ENCODE measurements at regions not wholly inside any gene's neighbourhood (a gene's known extent, or its start where the extent isn't known, plus 50 kb on each side); places are given as distances from the start of the nearest gene placed in this dataset. TPM values are rescaled to one million over a fixed set of nuclear protein-coding genes. Genes with fewer than 3 reads are reported as not detected.
"Not testable (repeated sequence)": the region's sequence is repeated elsewhere in the genome, so short reads cannot be mapped to it uniquely, and the experiment has no call there.

- not testable (repeated sequence) for H2BK15ac ChIP-seq (ENCODE audit: low read depth, poor library complexity, severe bottlenecking); H2AK5ac ChIP-seq (ENCODE audit: low read length, severe bottlenecking); H3K4me3 ChIP-seq (ENCODE audit: insufficient read depth in 1 of 2, low read depth in 1 of 2, low read length in 2 of 2); H3K27ac ChIP-seq (ENCODE audit: low read length, poor library complexity, severe bottlenecking); H3K9ac ChIP-seq (ENCODE audit: low read length); H3K4me2 ChIP-seq (ENCODE audit: low read length, poor library complexity, severe bottlenecking); H3K27me3 ChIP-seq (ENCODE audit: control insufficient read depth in 1 of 2, insufficient read depth in 1 of 2, low read length in 2 of 2); H3K23ac ChIP-seq (ENCODE audit: low read length in 2 of 2); H2BK120ac ChIP-seq (ENCODE audit: low read depth, low read length); H3K4ac ChIP-seq (ENCODE audit: low read depth in 1 of 2, low read length in 2 of 2); H3K36me3 ChIP-seq (ENCODE audit: control insufficient read depth in 1 of 2, insufficient read depth in 2 of 2, low read depth in 1 of 2, low read length in 2 of 2); H3K14ac ChIP-seq (ENCODE audit: low read length in 2 of 2); H3K79me1 ChIP-seq (replicated peaks; ENCODE audit: low read length, poor library complexity, severe bottlenecking); DNase-seq; H3K18ac ChIP-seq (ENCODE audit: low read depth in 1 of 2, low read length in 2 of 2); H2AFZ ChIP-seq (ENCODE audit: low read depth, low read length); H3K9me3 ChIP-seq (ENCODE audit: control insufficient read depth, low read length); H4K91ac ChIP-seq (ENCODE audit: low read length); H2BK12ac ChIP-seq (ENCODE audit: low read length in 2 of 2); H4K8ac ChIP-seq (ENCODE audit: low read length); H3K4me1 ChIP-seq (ENCODE audit: control insufficient read depth, insufficient read depth, low read depth, low read length); H2BK5ac ChIP-seq (ENCODE audit: low read depth, low read length, poor library complexity, severe bottlenecking)
- WGBS = no CpG with 5 or more reads among the region's 2 CpGs
Measured at GRCh38 chr10:25874402-25874801, 59.6 kb upstream of the MYO3A start.

DNA sequence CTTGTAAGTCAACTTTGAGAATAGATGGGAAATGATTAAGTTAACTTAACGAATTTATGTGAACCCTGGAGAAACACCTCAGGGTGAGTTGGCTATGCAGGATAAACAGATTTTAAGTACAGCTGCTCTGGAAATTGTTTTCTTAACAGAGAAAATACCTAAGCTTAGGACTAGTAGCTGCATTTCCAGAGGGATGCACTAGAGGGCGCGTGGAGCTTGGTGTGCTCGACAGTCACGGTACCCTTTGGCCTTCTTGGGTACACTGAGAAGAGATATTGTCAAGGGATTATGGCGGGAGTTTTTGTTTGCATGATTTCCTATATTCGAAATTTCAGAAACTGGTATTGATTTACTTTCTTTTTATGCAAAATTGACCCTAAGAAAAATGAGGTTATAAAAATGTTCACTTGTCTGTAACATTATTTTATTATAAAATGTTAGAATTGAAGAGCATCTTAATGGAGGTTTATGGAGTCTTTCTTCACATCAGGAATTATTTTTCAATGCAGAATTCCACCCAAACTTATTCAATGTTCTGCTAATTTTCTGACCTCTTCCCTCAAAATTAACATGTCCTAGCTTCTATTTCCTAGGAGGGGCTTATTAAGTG, 58.4 kb upstream of the MYO3A start:
- no peak overlapping the region for H2BK120ac ChIP-seq (ENCODE audit: low read depth, low read length)
- H2AK5ac ChIP-seq (ENCODE audit: low read length, severe bottlenecking) = no peak overlapping the region
- H3K9me3 ChIP-seq (ENCODE audit: control insufficient read depth, low read length) = no peaks in the 10 kb centered on the region
- 2% methylated on average over 5 of the region's 7 CpGs for WGBS
- H4K8ac ChIP-seq (ENCODE audit: low read length) = no peak overlapping the region
- H3K4me1 ChIP-seq (ENCODE audit: control insufficient read depth, insufficient read depth, low read depth, low read length) = no peaks in the 10 kb centered on the region
- no peak overlapping the region for H3K14ac ChIP-seq (ENCODE audit: low read length in 2 of 2)
- H4K91ac ChIP-seq (ENCODE audit: low read length) = no peak overlapping the region
- H3K23ac ChIP-seq (ENCODE audit: low read length in 2 of 2) = no peak overlapping the region
- no peak overlapping the region for H2BK5ac ChIP-seq (ENCODE audit: low read depth, low read length, poor library complexity, severe bottlenecking)
- H3K18ac ChIP-seq (ENCODE audit: low read depth in 1 of 2, low read length in 2 of 2) = no peak overlapping the region
- peaks cover 0 to 4% of the 10 kb centered on the region in 2 experiments for H3K27me3 ChIP-seq (ENCODE audit: control insufficient read depth in 1 of 2, insufficient read depth in 1 of 2, low read length in 2 of 2)
- H3K27ac ChIP-seq (ENCODE audit: low read length, poor library complexity, severe bottlenecking) = no peak overlapping the region
- DNase-seq = peak; percentile 50
- H3K4ac ChIP-seq (ENCODE audit: low read depth in 1 of 2, low read length in 2 of 2) = no peak overlapping the region
- no peaks in the 10 kb centered on the region for H3K79me1 ChIP-seq (replicated peaks; ENCODE audit: low read length, poor library complexity, severe bottlenecking)
- H3K4me2 ChIP-seq (ENCODE audit: low read length, poor library complexity, severe bottlenecking) = no peak overlapping the region
- no peaks in the 10 kb centered on the region for H3K36me3 ChIP-seq (ENCODE audit: control insufficient read depth in 1 of 2, insufficient read depth in 2 of 2, low read depth in 1 of 2, low read length in 2 of 2)
- no peak overlapping the region for H2BK15ac ChIP-seq (ENCODE audit: low read depth, poor library complexity, severe bottlenecking)
- no peak overlapping the region for H2AFZ ChIP-seq (ENCODE audit: low read depth, low read length)
- H3K9ac ChIP-seq (ENCODE audit: low read length) = no peak overlapping the region
- H2BK12ac ChIP-seq (ENCODE audit: low read length in 2 of 2) = no peak overlapping the region
- H3K4me3 ChIP-seq (ENCODE audit: insufficient read depth in 1 of 2, low read depth in 1 of 2, low read length in 2 of 2) = no peak overlapping the region

DNA sequence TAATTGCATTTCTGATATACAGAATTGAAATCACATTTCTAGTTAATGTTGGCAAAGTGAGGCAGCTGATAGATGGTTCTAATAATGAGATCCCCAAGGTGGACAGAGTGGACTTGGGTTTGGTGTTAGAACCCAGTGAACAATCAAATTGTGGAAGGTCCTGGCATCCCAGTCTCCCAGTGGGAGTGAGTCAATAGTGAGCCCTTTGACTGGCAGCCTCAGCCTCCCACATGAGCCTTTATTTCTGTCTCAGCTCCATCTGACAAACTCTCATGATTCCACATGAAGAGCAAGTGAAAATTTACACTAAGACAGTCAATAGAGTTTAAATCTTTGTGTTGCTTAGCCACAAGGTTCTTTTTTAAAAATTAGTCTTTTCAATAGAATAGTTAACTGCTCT, 56.7 kb upstream of the MYO3A start:
- Histone ChIP-seq H3K27me3 (ENCODE audit: control insufficient read depth in 1 of 2, insufficient read depth in 1 of 2, low read length in 2 of 2) (peaks cover 0 to 4% of the 10 kb centered on the region in 2 experiments), H3K79me1 (replicated peaks; ENCODE audit: low read length, poor library complexity, severe bottlenecking) (no peaks in the 10 kb centered on the region), H2BK15ac (ENCODE audit: low read depth, poor library complexity, severe bottlenecking) (no peak overlapping the region), H2BK12ac (ENCODE audit: low read length in 2 of 2) (no peak overlapping the region), H4K91ac (ENCODE audit: low read length) (no peak overlapping the region), H3K14ac (ENCODE audit: low read length in 2 of 2) (no peak overlapping the region), H3K4me3 (ENCODE audit: insufficient read depth in 1 of 2, low read depth in 1 of 2, low read length in 2 of 2) (no peak overlapping the region), H3K4me2 (ENCODE audit: low read length, poor library complexity, severe bottlenecking) (no peak overlapping the region), H2BK120ac (ENCODE audit: low read depth, low read length) (no peak overlapping the region), H2AK5ac (ENCODE audit: low read length, severe bottlenecking) (no peak overlapping the region), H3K4ac (ENCODE audit: low read depth in 1 of 2, low read length in 2 of 2) (no peak overlapping the region), H3K27ac (ENCODE audit: low read length, poor library complexity, severe bottlenecking) (no peak overlapping the region), H3K18ac (ENCODE audit: low read depth in 1 of 2, low read length in 2 of 2) (no peak overlapping the region), H3K23ac (ENCODE audit: low read length in 2 of 2) (no peak overlapping the region), H3K4me1 (ENCODE audit: control insufficient read depth, insufficient read depth, low read depth, low read length) (no peaks in the 10 kb centered on the region), H3K9ac (ENCODE audit: low read length) (no peak overlapping the region), H3K9me3 (ENCODE audit: control insufficient read depth, low read length) (no peaks in the 10 kb centered on the region), H3K36me3 (ENCODE audit: control insufficient read depth in 1 of 2, insufficient read depth in 2 of 2, low read depth in 1 of 2, low read length in 2 of 2) (no peaks in the 10 kb centered on the region), H4K8ac (ENCODE audit: low read length) (no peak overlapping the region), H2BK5ac (ENCODE audit: low read depth, low read length, poor library complexity, severe bottlenecking) (no peak overlapping the region), H2AFZ (ENCODE audit: low read depth, low read length) (no peak overlapping the region)
- no peak for DNase-seq

Small RNAs in the stretch of these regions (small RNA-seq; reads per million reads assigned to genes)
- gene RNA5SP306 (ENCODE audit: low read depth) (not detected), gene RNU6-632P (ENCODE audit: low read depth) (not detected)

Data from mesenchymal stem cell (in vitro differentiated cells and primary cell).